HEK293T (cell line): ENCODE measurements at regions not wholly inside any gene's neighbourhood (a gene's known extent, or its start where the extent isn't known, plus 50 kb on each side); places are given as distances from the start of the nearest gene placed in this dataset.

Experiments
- CTCF ChIA-PET: fragments of 350-600 bp; formaldehyde crosslinking; extraction: SDS; loops from one replicate; lab custom pipeline; 2021; ENCODE audit warnings: antibody characterized with exemption, inconsistent platforms; lab: Yijun Ruan, JAX
- POLR2A ChIA-PET: fragments of 350-600 bp; formaldehyde crosslinking; extraction: SDS; loops from one replicate; lab custom pipeline; 2020; ENCODE audit warnings: antibody characterized with exemption, inconsistent platforms; lab: Yijun Ruan, JAX
- DNase-seq: peaks from one replicate; pipeline ENCODE4 v3.0.0; 2012; ENCODE audit warnings: mixed read lengths; ENCODE audit errors: extremely low spot score
- ARNT ChIP-seq: fragments of 450-650 bp; IDR thresholded peaks from 2 replicates; pipeline ENCODE4 v1.6.1; 2017; ENCODE audit warnings: mild to moderate bottlenecking
- BHLHE40 ChIP-seq: fragments of 450-650 bp; IDR thresholded peaks from 2 replicates; pipeline ENCODE4 v1.6.1; 2016; ENCODE audit warnings: mild to moderate bottlenecking, moderate library complexity, borderline replicate concordance
- CTBP1 ChIP-seq: fragments of 450-650 bp; IDR thresholded peaks from 2 replicates; pipeline ENCODE4 v1.6.1; 2016; ENCODE audit warnings: borderline replicate concordance
- ELF4 ChIP-seq: fragments of 450-650 bp; IDR thresholded peaks from 2 replicates; pipeline ENCODE4 v1.6.1; 2017; ENCODE audit warnings: antibody characterized with exemption
- FOXA1 ChIP-seq: fragments of 450-650 bp; IDR thresholded peaks from 2 replicates; pipeline ENCODE4 v1.6.1; 2016; ENCODE audit warnings: mild to moderate bottlenecking
- FOXK2 ChIP-seq: fragments of 450-650 bp; IDR thresholded peaks from 2 replicates; pipeline ENCODE4 v1.6.1; 2016; ENCODE audit warnings: mild to moderate bottlenecking
- FOXM1 ChIP-seq: fragments of 450-650 bp; IDR thresholded peaks from 2 replicates; pipeline ENCODE4 v1.6.1; 2017; ENCODE audit warnings: mild to moderate bottlenecking, borderline replicate concordance
- HDGF ChIP-seq: fragments of 450-650 bp; IDR thresholded peaks from 2 replicates; pipeline ENCODE4 v1.6.1; 2017; ENCODE audit warnings: antibody characterized with exemption, borderline replicate concordance
- L3MBTL2 ChIP-seq: fragments of 450-650 bp; conservative IDR thresholded peaks from 2 replicates; pipeline ENCODE4 v1.6.1; 2016; ENCODE audit warnings: mild to moderate bottlenecking
- LEF1 ChIP-seq: fragments of 450-650 bp; IDR thresholded peaks from 2 replicates; pipeline ENCODE4 v1.6.1; 2017; ENCODE audit warnings: mild to moderate bottlenecking, borderline replicate concordance
- NFRKB ChIP-seq: fragments of 450-650 bp; IDR thresholded peaks from 2 replicates; pipeline ENCODE4 v1.6.1; 2016; ENCODE audit warnings: mild to moderate bottlenecking, moderate library complexity
- PKNOX1 ChIP-seq: fragments of 450-650 bp; IDR thresholded peaks from 2 replicates; pipeline ENCODE4 v1.6.1; 2016
- SP1 ChIP-seq: fragments of 450-650 bp; IDR thresholded peaks from 2 replicates; pipeline ENCODE4 v1.6.1; 2017
- SUZ12 ChIP-seq: fragments of 450-650 bp; IDR thresholded peaks from 2 replicates; pipeline ENCODE4 v1.6.1; 2016; ENCODE audit warnings: mild to moderate bottlenecking
- TARDBP ChIP-seq: fragments of 450-650 bp; IDR thresholded peaks from 2 replicates; pipeline ENCODE4 v1.6.1; 2016
- ZNF384 ChIP-seq: fragments of 450-650 bp; IDR thresholded peaks from 2 replicates; pipeline ENCODE4 v1.6.1; 2016

- POLR2A ChIA-PET, result no interaction called here
Measured at GRCh38 chr4:114494246-114494803, 104.3 kb upstream of the UGT8 start.

GRCh38 chr4:114495471-114495928 lies 103.1 kb upstream of the UGT8 start:
- TF ChIP-seq L3MBTL2, result no peak
- no peak for TF ChIP-seq ELF4
- no peak for TF ChIP-seq ZNF384
- no peak for TF ChIP-seq BHLHE40
- no peak for TF ChIP-seq FOXM1
- no peak for TF ChIP-seq FOXA1
- no peak for TF ChIP-seq LEF1
- no peak for TF ChIP-seq CTBP1
- no peak for TF ChIP-seq SUZ12
- TF ChIP-seq PKNOX1, result no peak
- no peak for TF ChIP-seq TARDBP
- no peak for TF ChIP-seq NFRKB
- TF ChIP-seq HDGF, result no peak
- ChIA-PET POLR2A (no interaction called here), CTCF (no interaction called here)
- no peak for DNase-seq

More at GRCh38 chr4:114494246-114494803, 104.3 kb upstream of the UGT8 start:
- TF ChIP-seq HDGF (no peak), BHLHE40 (no peak), CTBP1 (no peak), ELF4 (no peak), ARNT (no peak), FOXK2 (no peak), FOXA1 (no peak), NFRKB (no peak), LEF1 (no peak), TARDBP (no peak), L3MBTL2 (no peak), SP1 (no peak), PKNOX1 (no peak), FOXM1 (no peak), ZNF384 (no peak), SUZ12 (no peak)
- no peak for DNase-seq
- CTCF ChIA-PET, result no interaction called here

- POLR2A ChIA-PET, result no interaction called here
Measured at GRCh38 chr4:114497116-114497515, 101.5 kb upstream of the UGT8 start.

GRCh38 chr4:114509340-114509739 lies 89.3 kb upstream of the UGT8 start:
- POLR2A ChIA-PET, result no interaction called here
- TF ChIP-seq FOXK2 (no peak), TARDBP (no peak), BHLHE40 (no peak), L3MBTL2 (no peak), PKNOX1 (no peak), HDGF (no peak), FOXA1 (no peak), LEF1 (no peak), SUZ12 (no peak), ELF4 (no peak), CTBP1 (no peak), FOXM1 (no peak)
- no peak for DNase-seq
- CTCF ChIA-PET, result interaction anchor here (0.9 kb wide), 1 partner anchor 149 kb away, joined by 4 read pairs; no protein-coding TSS in a partner anchor

More at GRCh38 chr4:114497116-114497515, 101.5 kb upstream of the UGT8 start:
- CTCF ChIA-PET, result no interaction called here
- TF ChIP-seq FOXK2 (no peak), NFRKB (no peak), ELF4 (no peak), SUZ12 (no peak), FOXA1 (no peak), PKNOX1 (no peak), CTBP1 (no peak), BHLHE40 (no peak), ARNT (no peak), FOXM1 (no peak), HDGF (no peak), ZNF384 (no peak), L3MBTL2 (no peak), SP1 (no peak), TARDBP (no peak)
- no peak for DNase-seq

- no peak for TF ChIP-seq FOXM1
- no peak for TF ChIP-seq FOXA1
- TF ChIP-seq L3MBTL2, result no peak
- no peak for TF ChIP-seq HDGF
- TF ChIP-seq SUZ12, result no peak
- TF ChIP-seq NFRKB, result no peak
- no peak for TF ChIP-seq ZNF384
- TF ChIP-seq ARNT, result no peak
- TF ChIP-seq ELF4, result no peak
- TF ChIP-seq TARDBP, result no peak
- no peak for TF ChIP-seq SP1
- TF ChIP-seq CTBP1, result no peak
- TF ChIP-seq FOXK2, result no peak
- TF ChIP-seq LEF1, result no peak
- no peak for TF ChIP-seq PKNOX1
- DNase-seq, result no peak
- CTCF ChIA-PET, result interaction anchor here (0.7 kb wide), 1 partner anchor 11 kb away, joined by 5 read pairs; no protein-coding TSS in a partner anchor
- POLR2A ChIA-PET, result no interaction called here
Measured at GRCh38 chr4:114512595-114513295, 85.9 kb upstream of the UGT8 start.
